Embryonic facial prominence (tissue), 1 donor: ENCODE measurements at regions not wholly inside any gene's neighbourhood (a gene's known extent, or its start where the extent isn't known, plus 50 kb on each side); places are given as distances from the start of the nearest gene placed in this dataset.

Source experiments
- DNase-seq: peaks from one replicate; pipeline ENCODE4 v3.0.0-alpha.2; 2016; ENCODE audit errors: extremely low spot score

DNA sequence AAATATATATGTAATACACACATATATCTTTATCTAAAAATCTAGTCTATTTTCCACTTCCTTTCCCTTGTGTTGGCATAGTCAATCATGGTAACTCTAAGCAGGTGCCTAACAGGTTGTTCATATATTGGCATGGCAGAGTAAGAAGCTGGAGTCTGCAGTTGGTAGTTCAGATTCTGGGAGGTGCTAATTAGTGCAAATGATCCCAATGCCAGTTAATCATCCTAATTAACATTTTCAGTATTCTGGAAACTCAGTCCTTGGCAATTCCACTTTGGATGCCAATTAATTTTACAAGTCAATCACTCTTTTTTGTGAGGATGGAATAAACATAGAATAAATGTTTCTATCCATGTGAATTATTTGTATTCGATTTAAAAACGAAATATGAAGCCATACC is 863.7 kb upstream of the SOX9 start:
- no peak for DNase-seq

DNA sequence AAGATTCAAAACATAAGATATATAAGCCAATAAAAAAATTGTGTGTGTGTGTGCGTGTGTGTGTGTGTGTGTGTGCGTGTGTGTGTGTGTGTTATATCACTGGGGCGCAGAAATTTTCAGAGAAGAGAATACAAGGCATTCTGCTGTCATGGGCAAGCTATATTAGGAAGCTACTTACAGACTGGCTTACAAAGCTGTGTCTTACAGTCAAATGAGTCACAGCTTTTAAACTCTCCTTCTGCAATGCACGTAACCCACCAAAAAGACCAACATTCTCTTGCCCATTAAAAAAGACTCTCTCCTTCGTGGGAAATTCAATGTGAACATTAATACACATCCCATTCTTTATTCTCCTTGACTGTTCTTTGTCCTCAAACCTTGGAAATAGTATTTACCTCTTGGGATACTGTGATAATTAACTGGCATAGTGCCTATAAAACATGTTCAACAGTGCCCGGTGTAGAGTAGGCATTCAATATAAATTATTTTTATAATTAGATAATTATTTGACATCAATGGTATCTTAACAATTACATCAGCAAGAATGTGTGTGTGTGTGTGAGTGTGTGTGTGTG is 860.4 kb upstream of the SOX9 start:
- no peak for DNase-seq

DNA sequence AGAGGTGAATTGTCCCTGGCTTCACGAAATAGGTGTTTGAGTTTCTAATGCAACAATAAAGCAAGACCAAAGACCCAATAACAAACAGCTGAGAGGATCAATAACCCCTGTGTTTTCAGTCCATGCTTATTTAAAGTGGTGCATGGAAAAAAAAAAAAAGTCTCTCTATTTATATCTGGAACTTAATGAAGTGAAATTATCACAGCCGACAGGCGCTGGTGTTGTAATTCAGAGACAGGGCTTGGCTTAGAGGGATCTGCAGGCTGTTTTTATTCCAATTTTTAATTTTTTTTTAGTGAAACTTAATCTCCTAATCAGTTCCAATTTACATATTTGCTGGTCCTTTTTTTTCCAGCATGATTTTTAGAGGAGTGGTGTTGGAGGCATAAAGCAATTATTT is 858.2 kb upstream of the SOX9 start:
- DNase-seq, result no peak

DNA sequence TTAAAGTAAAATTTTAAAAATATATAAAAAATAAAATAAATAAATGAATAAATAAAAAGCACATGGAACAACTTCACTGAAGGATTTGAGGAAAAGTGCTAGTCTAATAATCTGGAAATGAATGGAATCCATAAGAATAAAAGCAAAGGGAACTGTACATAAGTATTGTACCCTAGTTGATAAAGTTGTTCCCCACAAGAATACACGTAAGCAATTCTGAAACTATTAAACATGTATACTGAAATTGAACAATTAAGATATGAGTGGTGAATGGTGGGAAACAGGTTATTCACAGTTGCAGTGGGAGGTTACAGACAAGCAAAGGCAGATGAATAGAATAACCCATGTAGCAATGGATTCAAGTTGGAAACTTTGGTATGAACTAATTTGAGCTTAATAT is 853.2 kb upstream of the SOX9 start:
- no peak for DNase-seq

DNA sequence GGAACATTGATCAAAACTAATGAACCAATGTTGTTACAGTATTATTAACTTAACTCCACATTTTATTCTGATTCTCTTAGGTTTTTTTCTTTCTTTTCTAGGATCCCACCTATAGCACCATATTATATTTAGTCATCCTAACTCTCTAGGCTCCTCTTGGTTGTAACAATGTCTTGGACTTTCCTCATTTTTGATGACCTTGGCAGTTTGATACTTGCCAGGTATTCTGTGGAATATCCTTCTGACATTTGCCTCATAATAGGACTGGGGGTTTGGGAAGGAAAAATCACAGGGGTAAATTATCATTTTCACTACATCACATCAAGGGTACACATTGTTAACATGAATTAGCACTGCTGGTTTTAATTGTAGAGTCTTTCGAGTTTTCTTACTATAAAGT is 851.6 kb upstream of the SOX9 start:
- no peak for DNase-seq

DNA sequence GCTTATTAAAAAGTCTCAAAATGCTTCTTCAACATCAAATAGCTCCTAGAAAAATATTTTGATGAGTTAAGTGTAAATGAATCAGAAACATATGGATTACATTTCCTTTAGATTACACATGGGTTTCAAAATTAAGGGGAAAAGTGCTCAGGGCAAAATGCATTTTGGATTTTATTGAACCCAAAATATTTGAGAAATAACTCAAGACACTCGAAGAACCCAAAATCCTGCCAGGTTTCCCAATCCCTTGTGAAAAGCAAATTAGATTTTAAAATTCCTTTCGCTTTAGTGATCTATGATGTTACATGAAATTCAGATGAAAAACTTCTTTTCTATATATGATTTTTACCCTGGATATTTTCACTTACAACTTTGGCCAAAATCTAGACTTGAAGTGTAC is 847.4 kb upstream of the SOX9 start:
- no peak for DNase-seq

DNA sequence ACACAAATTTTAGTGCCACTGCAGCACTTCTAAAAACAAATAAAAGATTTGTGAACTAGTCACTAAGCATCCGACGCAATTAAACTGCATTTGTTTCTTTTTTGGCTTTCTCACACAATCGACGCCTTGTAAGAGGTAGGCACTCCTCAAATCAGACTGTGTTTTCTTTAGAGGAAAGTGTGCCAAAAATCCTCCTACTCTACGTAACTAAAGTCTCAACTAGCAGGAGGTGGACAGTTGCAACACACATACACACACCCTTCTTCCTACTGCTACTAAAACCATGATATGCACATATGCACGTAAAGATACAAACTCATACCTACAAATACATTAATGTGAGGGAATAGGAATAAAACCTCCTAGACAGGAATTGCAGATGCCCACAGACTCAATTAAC is 844.7 kb upstream of the SOX9 start:
- no peak for DNase-seq

DNA sequence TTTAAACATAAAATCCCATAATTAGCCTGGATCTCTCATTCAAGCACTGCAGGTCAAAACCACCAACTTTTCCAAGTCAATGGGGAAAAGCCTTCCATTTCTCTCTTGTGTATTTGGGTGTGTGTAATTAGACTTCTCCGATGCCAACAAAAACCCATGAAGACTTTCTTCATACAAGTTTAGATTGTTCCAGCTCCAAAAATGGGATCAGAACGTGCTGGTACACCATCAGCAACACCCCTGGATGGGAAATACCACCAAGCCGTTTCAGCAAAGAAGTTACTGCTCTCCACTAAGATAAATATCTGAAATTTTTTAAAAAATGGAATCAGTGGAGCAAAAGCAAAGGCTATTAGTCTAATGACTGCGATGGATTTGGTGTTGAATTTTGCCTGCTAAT is 837.3 kb upstream of the SOX9 start:
- DNase-seq, result no peak

DNA sequence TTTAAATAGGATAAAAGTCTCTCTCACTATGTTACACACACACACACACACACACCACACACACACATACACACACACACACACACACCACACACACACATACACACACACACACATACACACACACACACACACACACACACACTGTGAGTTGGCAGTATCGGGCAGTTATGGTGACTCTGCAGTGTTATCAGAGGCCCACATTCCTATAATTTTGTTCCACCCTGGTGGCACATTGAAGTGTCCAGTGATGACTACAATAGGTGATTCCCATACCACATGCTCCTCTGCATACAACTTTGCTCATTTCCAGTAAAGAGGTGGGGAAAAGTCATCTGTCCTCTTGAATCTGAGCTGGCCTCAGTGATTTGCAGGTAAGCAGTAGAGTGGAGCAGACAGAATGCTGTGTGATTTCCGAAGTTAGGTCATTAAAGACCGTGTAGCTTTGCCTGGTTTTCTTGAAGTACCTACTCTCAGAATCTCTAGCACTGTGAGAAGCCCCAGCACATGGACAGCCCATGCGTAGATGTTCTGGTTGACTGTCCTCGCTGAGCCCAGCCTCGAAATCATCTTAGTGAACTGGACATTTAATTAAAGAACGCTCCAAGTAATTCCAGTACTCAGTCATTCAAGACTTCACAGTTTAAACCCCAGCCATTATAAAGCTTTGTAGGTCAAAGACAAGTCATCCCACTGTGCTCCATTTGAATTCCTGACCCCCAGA is 836.6 kb upstream of the SOX9 start:
- DNase-seq, result no peak

DNA sequence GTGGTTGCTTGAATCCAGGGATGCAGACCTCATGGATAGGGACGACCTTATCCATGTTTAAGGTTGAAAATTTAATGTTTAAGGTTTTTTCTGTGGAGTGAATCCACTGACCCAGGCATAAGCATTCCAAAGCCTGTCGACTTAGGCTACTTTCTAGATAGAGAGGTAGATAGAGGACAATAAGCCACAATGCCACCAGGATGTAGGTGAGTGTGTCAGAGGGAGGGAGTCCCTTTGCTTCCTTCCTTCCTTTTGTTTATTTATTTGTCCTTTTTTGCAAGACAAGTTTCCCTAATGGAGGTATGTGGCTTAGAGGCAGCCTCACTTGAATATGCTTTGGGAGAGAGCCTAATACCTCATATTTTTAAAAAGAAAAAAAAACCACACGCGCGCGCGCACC is 834.2 kb upstream of the SOX9 start:
- DNase-seq, result no peak

DNA sequence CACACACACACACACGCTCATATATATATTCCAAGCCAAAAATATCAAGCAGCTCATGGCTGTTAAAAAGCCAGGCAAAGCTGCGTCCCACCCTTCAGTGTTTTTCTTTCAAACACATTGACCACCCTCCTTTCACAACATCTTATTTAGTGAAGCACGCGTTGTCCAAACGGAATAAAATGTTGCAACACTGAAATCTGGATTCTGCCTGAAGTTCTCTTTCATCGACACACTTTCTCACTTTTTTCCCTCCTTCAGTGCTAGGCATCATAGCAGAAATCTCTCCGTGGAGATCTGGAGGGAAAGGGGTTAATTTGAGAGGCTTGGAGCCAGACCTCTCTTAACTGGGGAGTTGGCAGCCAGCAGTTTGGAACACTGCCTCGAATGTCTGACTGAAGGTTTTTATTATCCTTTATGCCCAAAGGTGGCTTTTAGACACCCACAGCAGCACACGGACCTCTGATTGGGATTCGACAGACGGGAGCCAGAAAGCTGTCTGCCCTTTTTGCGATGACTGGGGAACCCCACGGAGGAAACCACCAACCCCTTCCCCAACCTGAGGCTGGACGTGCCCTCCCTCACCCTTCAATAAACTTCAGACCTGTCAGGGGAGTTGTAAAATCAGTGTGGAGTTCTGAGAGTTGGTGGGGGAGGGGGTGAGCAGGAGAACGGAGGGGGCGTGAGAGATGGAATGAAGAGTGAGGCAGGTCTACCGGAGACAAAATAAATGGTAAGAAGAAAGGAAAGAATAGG is 833.6 kb upstream of the SOX9 start:
- DNase-seq, result no peak

DNA sequence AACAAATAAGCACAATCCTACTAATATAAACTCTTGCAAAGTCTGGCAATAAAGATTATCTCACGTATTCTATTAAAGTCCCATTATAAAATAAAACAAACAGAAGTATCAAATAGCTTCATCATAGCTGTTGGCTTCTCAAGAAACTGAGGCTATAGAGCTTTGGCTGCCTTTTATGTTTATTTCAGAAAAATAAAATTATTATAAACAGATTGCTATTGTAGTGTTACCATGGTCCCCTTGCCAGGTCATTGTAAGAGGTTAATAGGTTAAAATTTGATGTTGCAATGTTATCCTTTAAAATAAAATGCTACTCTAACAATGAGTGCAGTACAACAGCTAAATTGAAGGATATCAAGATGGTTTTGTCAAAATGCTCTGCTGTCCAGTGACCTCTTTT is 828.8 kb upstream of the SOX9 start:
- no peak for DNase-seq

DNA sequence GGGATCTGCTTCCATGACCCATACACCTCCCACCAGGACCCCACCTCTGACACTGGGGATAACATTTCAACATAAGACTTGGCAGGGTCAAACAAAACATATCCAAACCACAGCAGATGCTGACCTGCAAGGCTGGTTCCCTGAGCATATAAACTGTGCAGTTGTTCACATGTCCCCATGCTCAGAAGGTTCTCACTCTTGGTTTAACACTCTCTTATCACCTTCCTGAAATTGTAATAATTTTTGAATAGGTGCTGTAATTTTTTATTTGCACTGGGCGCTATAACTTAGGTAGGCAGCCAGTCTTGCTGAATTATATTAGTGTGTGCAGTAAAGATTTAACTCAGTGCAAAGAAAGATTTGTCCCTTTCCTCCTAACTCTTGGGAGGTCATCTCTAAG is 824.8 kb upstream of the SOX9 start:
- DNase-seq, result no peak

DNA sequence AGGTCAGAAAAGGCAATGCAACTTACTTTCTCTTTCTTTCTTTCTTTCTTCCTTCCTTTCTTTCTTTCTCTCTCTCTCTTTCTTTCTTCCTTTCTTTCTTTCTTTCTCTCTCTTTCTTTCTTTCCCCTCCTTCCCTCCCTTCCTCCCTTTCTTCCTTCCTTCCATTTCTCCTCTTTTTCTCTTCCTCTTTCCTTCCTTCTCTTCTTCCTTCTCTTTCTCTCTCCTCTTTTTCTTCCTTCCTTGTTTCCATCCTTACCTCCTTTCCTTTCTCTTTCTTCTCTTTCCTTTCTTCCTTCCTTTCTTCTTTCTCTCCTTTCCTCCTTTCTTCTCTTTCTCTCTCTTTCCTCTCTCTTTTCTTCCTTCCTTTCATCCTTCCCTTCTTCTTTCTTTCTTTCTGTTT is 819.8 kb upstream of the SOX9 start:
- no peak for DNase-seq

DNA sequence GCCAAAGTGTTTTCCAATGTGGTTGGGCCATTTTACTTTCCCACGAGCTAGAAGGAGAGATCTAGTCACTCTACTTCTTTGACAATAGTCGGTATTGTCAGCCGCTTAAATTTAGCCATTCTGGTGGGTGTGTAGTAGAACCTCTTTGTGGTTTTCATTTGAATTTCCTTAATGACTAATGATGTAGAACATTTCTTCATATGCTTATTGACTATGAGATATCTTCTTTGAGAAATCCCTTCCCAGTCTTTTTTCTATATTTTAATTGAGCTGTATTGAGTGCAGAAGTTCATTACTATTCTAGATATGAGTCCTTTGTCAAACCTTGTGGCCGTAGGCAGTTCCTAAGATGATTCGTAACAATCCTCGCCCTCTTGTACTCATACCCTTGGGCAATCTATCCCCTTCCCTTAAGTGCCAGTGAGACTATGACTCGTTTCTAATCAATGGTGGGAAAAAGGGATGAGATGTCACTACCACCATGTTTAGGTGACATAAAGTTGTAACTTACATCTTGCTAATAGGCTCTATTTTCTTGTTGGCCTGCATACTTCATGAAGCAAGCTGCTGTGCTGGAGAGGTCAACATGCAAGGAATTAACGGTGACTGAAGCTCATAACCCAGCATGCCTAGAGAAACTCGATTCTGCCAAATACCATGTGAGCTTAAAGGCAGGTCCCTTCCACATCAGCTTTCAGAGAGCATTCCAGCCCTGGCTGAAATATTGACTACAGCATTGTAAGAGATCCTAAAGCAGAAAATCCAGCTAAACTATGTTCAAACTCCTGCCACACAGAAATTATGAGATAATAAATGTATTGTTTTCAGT is 817.9 kb upstream of the SOX9 start:
- no peak for DNase-seq

DNA sequence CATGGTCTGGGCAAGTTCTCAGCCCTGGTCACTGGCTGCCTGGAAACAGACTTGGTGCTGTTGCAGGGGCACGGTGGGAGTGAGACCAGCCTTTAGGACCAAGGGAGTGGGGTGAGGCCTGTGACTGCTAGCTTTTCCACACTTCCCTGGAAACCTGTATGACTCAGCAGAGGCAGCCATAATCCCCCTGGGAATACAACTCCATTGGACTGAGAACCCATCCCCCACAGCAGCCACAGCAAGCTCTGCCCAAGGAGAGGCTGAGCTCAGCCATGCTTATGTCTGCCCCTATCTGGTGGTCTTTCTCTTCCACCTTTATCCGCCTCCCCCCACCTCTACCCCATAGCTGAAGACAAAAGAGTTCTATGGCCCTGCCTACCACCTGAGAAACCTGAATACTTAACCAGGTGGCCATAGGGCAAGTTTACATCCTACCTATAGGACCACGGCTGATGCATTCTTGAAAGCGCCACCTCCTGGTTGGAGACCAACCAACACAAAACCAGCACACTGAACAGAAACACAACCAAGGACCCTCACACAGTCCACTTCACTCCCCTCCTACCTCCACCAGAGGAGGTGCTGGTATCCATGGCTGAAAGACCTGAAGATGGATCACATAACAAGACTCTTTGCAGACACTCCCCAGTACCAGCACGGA is 816.2 kb upstream of the SOX9 start:
- no peak for DNase-seq

DNA sequence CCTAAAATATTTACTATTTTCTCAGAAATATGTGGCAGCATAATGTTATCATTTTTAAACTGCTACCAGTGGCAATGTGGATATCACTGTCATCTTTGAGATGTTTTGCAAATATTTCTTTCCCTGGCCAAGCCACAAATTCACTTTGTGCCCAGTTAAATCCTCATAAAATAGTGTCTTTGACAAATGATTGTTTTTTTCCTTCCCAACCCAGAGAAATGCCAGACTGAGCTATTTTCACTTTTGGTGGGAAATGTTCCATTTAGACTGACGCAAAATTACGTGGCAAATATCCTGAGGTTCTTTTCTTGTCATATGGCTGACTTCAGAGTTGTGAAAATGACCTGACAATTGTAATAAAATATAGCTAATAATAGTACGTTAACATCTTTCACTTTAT is 807.0 kb upstream of the SOX9 start:
- DNase-seq, result no peak

DNA sequence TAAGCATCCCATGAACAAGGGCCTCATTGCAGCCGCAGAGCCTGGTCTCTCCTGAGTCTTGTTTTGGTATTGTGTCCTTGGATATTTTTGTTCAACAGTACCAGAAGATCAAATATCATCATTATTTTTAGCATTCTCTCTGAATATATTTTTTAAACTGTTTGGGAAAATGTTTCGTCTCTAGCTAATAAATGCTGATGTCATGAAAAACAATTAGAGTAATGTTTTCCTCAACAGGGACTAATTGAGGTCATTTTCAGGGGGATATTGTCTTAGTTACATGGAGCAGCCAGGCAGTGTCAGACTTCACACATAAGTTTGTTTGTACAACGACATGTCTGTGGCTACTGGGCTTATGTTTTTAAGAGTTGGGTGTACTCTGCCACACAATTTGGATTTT is 805.3 kb upstream of the SOX9 start:
- DNase-seq, result no peak

DNA sequence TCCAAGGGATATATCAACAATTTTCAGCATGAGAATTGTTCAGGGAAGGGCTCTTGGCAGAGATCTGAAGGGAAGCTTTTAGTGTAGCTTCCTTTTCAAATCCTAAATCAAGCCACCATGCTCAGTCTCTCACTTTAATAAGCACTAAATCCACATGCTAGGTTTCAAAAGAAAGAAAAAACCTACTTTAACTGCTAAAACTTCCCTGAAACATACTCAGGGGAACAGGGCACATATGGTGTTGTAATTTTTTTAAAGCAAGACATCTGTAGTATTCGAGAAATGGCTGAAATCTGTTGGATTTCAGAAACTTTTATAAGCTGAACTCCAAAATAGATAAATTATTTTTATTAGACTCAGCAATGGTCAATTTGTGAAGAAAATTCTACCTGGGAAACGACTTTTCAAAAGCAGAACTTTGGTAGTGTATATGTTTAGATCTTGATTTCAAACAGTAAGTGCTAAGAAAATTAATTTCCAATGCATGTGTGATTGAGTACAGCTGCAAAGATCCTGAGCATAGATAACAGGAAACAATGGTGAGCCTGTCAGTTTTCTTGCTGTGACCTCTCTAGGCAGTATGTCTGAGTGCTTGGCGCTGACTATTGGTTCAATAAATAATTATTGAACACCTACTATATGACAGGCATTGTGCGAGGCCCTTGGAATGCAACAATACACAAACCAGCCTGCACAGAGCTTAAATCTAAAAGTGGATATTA is 804.5 kb upstream of the SOX9 start:
- DNase-seq, result no peak

DNA sequence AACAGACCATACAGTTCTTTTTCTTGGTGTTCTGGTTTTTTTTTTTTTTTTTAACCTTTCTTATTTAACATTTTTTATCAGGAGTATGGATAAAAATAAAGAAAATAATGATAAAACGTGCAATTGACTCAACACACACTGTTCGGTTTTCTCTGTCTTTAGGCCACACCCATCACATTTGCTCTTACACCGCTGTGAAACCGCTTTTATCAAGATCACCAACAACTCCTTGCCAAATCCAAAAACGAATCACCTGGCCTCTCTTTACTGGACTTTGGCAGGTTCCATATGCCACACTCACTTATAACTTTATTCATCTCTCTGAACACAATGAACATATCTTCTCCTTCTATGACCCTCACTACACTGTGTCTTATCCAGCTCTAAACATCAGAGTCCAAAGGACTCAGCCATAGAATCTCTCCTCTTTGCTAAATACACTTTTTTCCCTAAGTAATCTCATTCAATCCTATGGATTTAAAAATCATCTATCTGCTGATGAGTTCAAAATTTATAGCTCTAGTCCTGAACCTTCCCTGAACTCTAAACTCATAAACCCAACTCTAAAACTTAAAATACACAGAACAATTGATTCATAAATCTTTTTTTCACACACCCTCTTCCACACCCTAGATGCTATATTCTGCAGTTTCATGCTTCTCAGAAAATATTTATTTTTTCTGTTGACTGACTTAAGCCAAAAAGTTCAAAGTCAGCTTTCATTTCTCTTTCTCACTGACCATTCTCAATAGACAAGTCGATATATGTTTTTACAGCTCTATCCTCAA is 800.6 kb upstream of the SOX9 start:
- no peak for DNase-seq
